Left lobe of liver (tissue), 2 donors: ENCODE measurements at regions not wholly inside any gene's neighbourhood (a gene's known extent, or its start where the extent isn't known, plus 50 kb on each side); places are given as distances from the start of the nearest gene placed in this dataset.
"Not testable (repeated sequence)": the region's sequence is repeated elsewhere in the genome, so short reads cannot be mapped to it uniquely, and the experiment has no call there.

ENCODE experiments used
- ATAC-seq: fragments of 200-7000 bp; cut with Tn5 transposase; one replicate; pipeline ENCODE4 v1.9.1; 2020; ENCODE audit warnings: mild to moderate bottlenecking, moderate library complexity
- DNase-seq: peaks from one replicate; pipeline ENCODE4 v3.0.0-alpha.2; 2020; ENCODE audit warnings: low spot score
- donor health status: DM: no; HTN: no; CAD: no; lungs with moderate emphysema.
- donor health status: DM: no; HTN: yes; CAD: no.

DNA sequence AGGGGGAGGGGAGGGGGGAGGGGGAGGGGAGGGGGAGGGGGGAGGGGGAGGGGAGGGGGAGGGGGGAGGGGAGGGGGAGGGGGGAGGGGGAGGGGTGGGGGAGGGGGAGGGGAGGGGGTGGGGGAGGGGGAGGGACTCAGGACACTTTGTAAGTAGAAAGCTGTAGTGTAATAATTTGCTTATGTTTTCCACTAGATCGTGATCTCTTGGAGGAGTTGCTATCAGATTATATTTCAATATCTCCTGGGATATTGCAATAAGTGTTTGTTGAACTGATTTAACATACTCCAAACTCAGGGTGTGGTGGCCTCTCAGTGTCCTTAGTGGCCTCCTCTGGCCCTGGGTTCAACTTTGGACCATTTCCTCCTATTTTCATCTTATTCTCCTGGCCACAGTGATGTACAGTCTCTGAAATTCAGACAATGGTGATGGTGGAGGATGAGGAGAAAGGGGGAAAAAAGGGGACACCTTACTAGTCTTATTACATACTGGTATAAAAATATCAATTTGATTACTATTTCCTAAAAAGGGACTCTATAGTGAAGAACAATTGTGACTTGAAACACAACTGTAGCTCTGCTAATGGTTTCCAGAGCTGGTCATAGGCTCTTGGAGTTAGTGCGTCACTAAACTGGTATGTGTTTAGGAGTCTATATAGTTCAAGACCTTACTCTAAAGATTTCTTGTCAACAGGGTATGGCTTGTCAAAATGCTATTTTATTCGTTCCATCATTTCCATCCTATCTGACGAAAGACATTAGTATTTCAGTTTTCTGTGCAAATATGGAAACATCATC lies 89.6 kb downstream of the DDX1 start:
- DNase-seq = no peak
- ATAC-seq = no peak

DNA sequence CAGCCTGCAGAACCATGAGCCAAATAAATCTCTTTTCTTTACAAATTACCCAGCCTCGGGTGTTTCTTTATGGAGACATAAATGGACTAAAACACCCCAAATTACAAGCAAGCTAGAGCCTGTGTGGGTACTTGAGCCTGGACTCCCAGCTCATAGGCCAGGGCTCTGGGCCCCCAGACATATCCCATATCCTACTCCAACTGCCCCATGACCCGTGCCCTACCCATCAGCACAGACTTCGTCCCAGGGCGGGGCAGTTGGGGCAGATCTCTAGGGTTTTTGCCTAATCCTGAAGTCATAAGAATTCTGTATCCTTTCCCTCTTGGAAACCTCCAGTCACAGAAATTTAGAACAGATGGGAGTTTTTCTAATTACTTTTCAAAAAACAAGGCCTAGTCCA lies 90.7 kb downstream of the DDX1 start:
- no peak for ATAC-seq

DNA sequence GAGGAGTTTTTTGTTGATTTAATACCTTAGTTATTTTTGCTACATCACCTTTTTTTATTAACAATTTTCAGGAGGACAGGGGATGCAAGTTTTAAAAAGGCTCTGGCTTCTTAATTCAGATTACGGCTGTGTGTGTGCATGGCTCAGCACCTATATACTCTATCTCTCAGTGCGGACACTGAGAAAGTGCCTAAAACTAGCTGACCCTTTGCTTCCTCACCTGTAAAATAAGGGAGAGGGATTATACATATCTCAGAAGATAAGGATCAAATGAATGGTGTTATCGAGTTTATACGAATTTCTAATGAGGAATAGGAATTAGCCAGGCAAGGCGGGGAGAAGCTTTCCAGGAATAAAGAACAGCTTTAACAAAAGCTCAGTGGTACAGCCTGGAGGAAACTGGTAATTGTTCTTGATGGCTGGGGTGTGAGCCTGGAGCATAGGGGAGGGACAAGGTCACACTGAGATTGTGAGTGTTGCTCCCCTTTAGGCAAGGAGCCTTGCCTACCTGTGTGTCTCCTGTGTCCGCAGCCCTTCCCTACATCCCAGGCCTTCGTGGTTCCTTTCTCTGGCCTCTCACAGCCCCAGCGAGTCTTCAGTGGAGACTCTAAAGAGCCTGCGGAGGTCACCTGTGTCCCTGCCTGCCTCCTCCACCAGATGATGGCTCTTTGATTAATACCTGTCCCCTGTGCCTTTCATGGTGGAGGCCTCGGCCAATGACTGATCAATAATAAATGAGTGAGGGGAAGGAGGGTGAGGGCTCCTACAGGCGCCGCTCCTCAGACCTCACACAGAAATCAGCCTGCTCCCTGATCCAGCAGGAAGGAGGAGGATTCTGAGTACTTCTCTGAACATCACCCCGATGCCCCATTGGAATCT lies 92.7 kb downstream of the DDX1 start:
- ATAC-seq (no peak), DNase-seq (no peak)

More for the DNA sequence above, 90.7 kb downstream of the DDX1 start:
- DNase-seq = no peak

DNA sequence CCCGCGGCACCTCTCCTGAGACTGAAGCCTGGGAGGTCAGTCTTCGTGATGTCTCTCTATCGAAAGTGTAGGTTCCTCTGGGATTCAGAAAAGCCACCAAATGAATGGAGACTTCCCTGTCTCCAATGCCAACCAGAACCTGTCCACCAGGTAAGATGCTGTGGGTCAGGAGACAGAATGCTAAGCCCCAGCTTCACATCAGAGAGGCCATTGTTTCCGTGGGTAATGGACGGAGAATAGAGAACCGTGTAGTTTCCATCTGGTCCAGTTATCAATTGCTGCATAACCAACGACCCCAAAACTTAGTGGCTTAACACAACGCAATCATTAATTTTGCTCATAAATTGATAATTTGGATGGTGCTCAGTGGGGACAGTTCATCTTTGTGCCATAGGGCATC lies 93.5 kb downstream of the DDX1 start:
- ATAC-seq (no peak), DNase-seq (no peak)

DNA sequence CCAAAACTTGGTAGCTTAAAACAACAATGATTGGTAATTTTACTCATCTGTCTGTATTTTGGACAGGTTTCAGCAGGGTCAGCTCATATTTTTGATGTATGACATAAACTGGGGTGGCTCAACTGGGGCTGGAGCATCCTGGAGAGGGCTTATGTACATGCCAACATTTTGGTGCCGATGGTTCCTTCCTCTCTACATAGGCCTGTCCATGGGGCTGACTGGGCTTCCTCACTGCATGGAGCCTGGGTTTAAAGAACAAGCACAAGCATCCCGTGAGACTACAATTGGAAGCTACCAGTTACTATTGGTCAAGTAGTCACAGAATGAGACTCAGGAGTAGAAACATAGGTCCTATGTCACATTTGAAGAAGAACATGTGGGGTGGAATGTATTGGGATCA lies 95.0 kb downstream of the DDX1 start:
- DNase-seq (no peak), ATAC-seq (no peak)

DNA sequence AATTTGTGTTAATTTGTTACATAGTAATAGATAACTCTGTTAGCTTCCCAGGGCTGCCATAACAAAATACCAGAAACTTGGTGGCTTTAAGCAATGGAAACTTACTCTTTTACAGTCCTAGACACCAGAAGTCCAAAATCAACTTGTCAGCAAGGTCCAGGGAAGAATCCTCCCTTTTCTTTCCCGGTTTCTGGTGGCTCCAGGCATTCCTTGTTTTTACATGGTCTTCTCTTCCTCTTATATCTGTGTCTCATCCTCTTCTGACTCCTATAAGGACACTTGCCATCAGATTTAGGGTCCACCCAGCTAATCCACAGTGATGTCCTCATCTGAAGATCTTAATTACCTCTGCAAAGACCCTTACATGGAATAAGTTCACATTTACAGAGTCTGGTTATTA lies 95.6 kb downstream of the DDX1 start:
- ATAC-seq (no peak), DNase-seq (no peak)

DNA sequence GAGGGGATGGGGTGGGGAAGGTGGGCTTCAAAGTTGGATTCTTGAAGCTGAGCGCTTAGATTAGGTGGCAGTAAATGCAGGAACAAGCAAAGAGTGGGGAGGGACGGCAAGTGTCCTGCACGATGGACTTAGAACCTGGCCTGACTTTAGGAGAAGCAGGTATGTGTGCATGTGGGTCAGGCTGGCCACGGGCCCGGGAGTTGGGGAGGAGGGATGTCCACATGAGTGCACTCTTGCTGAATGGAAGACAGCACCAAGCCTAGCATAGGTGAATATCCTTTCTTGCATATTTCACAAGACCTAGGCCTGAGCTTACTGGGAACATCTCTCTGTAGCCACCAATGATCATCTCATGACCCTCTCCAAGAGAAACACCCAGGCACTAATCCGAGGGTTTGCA lies 96.1 kb downstream of the DDX1 start:
- DNase-seq = peak; percentile 87
- peak; percentile 99 for ATAC-seq

DNA sequence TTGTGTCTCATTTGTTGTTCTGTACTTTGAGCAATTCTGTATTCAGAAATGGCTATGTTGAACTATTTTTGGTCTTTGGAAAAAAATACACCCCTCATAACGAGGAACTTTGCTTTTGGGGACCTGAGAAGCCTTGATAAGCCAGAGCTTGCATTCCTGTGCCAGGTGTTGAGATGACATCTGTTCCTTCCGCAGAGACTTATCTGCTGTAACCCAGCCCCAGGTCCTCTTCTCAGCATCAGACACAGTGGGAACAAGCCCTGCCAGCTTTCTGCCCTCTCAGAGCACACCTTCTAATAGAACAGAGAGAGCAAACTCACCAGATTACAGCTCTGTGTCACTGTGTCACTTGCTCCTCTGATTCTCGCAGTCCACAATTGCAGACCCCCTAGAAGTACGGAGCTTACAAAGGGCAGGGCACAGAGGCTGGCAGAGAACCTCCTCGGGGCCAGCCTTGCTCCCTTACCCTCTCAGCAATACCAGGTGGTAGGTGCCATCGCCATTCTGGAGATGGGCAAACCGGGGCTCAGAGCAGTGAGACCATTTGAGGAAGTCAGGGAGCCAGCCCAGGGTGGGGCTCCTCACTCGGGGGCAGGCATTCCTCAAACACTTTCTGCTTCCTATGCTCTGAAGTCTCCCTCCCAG lies 97.4 kb downstream of the DDX1 start:
- DNase-seq = no peak
- no peak for ATAC-seq

DNA sequence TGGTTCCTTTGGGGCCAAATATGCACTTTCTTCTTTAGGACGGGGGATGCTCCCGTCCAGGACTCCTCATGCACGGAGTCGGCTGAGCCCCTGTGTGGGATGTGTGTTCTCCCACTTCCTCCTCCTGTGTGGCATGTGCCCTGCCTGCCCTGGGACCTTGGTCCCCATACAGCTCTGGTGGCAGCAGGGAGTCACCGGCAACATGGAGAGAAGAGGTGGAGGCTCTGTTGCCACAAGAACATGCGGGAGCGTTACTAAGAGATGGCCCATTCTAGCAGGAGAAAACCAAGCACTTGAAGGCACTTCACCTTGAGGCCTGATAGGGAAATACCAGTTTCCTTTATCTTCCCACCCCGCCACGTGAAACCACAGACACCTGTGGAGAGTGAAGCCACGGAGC lies 98.0 kb downstream of the DDX1 start:
- DNase-seq = no peak
- no peak for ATAC-seq

DNA sequence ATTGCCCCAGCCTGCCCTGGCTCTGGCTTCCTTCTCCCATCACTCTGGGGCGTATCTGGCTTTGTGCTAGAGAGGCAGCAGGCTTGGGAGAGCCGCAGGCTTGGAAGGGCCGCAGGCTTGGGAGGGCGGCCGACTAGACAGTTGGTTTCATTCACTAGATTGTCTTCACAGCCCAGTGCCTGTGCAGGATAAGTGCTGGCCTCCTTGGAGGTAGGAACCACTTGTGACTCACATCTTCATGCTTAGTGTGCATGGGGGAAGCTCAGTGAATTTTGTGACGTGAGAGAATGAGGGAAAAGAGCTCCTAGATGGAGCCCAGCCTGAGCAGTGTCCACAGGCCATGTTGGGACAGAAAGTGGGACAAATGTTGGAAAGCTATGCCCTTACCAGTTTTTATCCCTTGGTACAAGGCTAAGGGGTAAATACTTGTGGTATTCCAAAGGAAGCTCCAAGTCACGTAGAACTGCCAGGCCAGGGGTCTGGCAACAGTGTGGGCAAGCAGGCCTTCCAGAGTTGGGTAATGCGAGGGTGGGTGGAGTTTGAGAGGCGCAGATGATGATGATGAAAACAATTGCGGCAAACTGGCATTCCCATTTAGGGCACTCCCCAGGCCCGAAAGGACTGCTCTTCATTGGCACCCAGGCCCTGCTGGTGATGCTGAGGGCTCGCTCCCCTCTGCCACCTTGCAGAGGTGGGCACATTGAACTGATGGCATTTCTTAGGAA lies 100.1 kb downstream of the DDX1 start:
- ATAC-seq = no peak

DNA sequence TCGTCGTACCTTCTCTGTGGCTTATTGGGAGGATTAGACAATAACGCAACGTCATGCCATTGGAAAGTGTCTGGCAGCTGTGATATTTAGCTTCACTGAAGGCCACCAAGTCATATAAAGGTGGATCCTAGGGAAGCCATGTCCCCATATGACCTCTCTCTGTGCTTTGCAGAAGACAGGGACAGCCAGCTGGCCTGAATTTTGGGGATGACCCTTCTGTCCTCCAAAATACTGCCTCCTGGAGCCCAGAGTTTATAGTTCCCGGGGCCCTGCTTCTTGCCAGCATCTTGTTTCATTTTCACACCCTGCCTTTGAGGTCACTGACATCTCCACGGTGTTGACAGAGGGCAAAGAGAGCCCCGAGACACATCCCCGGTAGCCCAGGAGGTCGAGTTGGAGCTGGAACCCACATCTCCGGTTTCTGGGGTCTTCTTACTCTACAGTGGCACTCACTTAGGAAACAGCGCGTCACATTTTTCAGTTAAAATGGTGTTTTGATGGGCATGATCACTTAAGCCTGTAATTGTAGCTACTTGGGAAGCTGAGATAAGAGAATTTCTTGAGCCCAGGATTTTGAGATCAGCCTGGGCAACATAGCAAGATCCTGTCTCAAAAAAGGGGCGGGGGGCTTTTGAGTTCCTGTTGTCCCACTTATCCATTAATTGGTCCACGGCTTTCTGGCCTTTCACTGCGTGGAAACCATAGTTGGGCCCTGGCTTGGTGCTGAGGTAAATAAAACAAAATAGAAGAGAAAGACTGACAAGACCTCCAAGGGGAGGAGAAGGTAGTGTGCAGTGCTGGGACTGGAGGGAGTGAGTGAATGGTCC lies 101.1 kb downstream of the DDX1 start:
- ATAC-seq = no peak
- DNase-seq = no peak

More for the DNA sequence above, 100.1 kb downstream of the DDX1 start:
- DNase-seq = no peak

DNA sequence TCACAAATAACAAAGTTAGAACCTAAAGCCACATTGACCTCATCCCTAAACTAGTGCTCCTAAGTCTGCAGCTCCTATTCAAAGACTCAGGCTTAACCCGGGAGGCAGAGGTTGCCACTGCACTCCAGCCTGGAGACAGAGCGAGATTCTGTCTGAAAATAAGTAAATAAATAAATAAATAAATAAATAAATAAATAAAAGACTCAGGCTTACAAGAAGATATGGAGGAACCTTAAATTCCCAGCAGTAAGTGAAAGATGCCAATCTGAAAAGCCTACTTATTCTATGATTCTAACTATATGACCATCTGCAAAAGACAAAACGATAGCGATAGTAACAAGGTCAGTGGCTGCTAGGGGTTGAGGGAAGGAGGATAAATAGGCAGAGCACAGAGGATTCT lies 101.7 kb downstream of the DDX1 start:
- no peak for ATAC-seq
- no peak for DNase-seq

DNA sequence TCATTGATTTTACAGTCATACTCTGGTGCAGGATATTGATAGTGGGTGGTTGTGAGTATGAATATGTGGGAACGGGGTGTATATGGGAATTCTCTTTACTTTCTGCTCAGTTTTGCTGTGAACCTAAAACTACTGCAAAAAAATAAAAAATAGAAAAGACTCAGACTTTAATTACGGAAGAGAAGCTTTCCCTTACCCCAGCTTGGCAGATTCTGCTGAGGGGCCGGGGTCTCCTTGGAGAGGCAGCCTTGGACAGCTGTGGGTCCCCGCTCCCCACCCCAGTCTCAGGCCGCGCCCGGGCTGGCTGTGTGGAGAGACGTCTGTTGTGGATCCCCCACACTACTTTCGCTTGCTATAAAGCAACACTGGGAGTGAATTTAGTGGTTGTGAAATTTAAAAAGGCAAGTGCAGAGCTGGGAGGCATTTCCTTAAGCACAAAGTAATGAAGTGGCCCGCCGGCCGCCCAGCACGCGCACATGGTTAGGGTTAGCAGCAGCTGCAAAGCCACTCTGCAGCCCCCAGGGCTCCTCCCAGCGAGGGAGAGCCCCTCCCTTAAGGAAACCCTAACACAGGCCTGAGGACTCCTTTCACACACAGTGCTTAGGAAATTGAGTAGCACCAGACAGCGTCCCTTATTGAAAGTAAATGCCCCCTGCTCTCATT lies 102.4 kb downstream of the DDX1 start:
- no peak for ATAC-seq
- no peak for DNase-seq

DNA sequence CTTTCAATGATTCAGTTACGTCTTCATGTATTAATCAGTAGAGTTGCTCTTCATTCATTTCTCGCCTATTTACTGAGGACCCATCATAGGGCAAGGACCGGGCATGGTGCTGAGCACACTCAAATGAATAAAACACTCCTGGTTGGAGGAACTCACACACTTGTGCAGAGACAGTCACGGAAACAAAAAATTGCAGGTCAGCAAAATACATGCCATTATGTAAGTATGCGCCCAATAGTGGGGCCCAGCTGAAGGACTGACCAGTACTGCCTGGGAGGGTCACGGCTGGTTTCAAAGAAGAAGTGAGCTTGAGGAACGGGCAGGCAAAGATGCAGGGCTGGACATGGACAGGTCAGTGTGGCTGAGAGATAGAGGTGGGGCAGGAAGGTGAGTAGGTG lies 102.9 kb downstream of the DDX1 start:
- DNase-seq = no peak
- no peak for ATAC-seq

DNA sequence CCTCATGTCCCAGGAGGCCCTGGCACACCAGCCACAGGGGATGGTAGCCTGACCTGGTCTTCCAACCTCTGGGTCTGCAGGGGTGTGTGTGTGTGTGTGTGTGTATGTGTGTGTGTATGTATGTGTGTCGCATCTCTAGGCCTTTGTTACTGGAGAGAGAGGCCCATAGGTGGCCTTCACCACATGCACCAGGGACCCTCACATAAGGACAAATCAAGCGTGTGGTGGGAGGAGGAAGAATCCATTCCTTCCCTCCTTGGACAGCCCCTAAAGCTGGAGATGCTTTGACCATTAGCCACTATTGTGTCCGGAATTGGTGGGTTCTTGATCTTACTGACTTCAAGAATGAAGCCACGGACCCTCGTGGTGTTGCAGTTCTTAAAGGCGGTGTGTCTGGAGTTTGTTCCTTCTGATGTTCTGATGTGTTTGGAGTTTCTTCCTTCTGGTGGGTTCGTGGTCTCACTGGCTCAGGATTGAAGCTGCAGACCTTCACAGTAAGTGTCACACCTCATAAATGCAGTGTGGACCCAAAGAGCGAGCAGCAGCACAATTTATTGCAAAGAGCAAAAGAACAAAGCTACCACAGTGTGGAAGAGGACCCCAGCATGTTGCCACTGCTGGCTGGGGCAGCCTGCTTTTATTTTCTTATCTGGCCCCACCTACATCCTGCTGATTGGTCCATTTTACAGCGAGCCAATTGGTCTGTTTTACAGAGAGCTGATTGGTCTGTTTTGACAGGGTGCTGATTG lies 104.1 kb downstream of the DDX1 start:
- ATAC-seq (no peak), DNase-seq (no peak)

DNA sequence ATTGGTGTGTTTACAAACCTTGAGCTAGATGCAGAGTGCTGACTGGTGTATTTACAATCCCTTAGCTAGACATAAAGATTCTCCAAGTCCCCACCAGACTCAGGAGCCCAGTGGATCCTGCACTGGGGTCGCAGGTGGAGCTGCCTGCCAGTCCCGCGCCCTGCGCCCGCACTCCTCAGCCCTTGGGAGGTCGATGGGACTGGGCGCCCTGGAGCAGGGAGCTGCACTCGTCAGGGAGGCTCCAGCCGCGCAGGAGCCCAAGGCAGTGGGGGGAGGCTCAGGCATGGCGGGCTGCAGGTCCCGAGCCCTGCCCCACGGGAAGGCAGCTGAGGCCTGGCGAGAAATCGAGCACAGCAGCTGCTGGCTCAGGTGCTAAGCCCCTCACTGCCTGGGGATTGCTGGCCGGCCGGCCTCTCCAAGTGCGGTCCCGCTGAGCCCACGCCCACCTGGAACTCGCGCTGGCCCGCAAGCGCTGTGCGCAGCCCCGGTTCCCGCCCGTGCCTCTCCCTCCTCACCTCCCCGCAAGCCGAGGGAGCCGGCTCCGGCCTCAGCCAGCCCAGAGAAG lies 105.0 kb downstream of the DDX1 start:
- DNase-seq, ATAC-seq: not testable (repeated sequence)

DNA sequence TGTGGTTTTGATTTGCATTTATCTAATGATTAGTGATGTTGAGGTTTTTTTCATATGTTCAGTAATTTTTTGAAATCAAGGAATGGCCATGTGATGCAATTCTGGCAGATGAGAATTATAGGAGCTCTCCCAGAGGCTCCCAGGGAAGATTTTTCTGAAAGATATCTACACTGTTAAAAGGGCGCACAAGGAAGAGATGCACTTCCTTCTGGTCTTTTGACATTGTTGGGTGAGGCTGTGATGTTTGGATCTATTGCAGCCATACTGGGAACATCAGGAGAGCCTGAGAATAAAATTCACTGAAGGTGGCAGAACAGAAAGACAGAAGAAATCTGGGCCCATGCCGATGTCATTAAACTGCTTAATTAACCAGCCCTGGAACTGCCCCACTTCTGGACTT lies 108.5 kb downstream of the DDX1 start:
- DNase-seq (no peak), ATAC-seq (no peak)

DNA sequence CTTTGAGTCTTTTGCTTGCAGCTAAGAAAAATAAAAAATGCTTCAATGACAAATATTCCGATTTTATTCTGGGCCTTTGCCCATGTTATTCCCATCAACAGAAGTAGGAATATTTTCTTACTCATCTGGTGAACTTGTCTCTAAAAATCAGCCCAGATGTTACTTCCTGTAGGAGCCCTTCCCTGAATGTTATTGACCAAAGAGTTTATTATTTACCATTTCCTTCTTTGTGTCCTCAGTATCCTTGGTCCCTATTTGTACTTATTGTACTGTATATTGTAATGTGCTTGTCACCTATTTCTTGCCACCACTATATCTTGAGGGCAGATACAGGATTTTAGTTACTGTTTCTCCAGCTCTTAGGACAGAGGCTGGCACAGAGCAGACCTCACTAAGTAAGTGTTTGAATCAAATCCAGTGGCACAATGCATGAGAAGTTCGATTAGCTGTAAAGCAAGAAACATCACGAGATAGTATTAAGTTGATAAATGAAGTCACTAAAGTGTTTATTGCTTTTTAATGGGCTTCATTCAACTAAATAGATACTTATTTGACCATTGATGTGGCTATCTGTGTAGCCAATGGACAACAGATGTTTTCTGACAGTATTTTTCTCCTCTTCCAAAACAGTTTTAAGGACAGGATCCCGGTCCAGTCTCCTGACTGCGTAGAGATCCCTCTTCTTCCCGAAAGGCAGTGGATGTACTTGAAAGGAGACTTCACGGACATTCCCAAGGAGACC lies 109.1 kb downstream of the DDX1 start:
- ATAC-seq = no peak
- no peak for DNase-seq
